HG03196 (cell line): ENCODE measurements at regions not wholly inside any gene's neighbourhood (a gene's known extent, or its start where the extent isn't known, plus 50 kb on each side); places are given as distances from the start of the nearest gene placed in this dataset.

Experiments used
- ATAC-seq: cut with Tn5 transposase; IDR thresholded peaks from one replicate; pipeline ENCODE4 v1.9.1; 2021; ENCODE audit not compliant: unreplicated experiment

DNA sequence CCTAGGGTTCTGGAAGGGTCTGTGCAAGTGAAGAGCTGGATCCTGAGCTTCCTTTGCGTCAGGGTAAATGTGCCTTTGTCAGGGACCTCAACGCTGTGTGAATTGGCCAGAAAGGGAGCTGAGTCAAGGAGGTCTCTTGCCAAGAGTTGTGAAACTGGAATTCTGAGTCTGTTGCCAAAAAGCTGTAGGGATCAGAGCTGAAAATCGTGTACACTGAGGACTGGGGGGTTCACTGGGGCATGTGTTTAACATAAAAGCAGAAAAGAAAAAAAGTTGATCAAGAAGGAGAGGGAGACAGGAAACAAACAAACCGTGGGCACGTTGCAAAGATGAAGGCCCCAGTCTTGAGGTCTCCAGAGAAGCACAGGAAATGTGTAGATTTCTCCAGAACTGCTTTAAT lies 1081.5 kb downstream of the VRK1 start:
- no peak for ATAC-seq

DNA sequence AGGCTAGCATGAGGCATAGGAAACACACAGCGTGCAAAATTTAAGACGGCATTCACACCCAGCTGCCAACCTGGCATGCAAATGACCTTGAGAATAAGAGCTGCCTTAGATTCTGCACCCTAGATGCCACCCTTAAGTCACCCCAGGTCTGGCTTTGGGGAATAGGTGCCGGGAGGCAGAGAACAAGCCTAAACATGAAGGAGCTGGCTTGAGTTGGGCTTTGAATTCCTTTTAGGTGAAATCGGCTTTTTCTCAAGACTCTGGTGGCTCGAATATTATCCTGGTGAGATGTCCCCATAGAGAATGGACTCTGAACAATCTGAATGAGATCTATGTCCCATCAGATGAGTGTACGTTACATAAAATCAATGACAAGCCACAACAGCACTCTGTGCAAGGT lies 1090.5 kb downstream of the VRK1 start:
- ATAC-seq = no peak

DNA sequence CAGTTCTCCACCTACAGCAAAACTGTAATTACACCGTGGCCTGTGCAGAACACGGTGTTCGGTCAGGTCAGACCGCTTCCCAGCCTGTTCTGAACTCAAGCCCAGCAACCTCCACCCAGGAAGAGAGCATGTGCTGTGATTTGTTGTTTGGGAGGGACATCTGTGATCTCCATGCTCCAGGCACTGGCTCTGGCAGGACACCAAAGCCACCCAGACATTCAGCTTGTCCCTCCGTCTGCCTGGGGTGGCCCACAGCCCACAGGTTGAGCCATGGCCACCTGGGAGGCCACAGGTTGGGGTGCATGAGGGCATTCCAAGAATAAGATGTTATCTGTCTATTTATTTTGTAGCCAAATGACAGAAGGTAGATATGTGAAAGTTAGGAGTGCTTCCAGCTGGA lies 1091.1 kb downstream of the VRK1 start:
- ATAC-seq = no peak

DNA sequence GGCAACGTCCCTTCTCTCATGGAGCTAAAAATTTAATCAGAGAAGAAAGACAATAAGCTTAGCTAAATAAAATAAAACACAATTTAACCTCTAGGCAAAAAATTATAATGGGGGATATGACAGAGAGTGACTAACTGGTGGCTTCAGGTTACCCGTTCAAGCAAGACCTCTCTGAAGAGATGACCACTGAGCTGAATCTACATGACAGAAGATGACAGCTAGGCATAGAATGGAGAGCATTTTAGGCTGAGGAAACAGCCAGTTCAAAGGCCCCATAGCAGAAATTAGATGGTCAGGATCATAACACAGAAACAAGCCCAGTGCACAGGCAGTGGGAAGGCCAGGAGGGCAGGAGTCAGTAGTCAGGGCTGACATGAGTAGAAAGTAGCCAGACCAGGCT lies 1094.3 kb downstream of the VRK1 start:
- ATAC-seq = no peak

DNA sequence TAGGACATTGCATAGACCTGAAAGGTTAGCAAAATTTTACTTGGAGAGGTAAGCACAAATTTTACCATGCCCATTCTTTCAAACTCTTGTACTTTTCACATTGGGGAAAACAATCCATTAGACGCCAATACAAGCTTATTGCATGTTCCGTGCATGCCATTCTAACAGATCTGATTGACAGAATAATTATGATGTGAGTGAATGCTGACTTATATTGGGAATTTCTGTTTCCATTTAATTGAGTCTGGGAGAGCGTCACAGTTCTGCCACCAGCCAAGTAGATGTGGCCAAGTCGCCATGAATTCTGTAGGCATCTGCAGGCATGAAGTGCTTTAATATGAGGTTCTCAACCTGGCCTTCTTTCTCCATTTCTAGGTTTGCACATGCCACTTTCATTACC lies 1097.4 kb downstream of the VRK1 start:
- ATAC-seq = no peak

DNA sequence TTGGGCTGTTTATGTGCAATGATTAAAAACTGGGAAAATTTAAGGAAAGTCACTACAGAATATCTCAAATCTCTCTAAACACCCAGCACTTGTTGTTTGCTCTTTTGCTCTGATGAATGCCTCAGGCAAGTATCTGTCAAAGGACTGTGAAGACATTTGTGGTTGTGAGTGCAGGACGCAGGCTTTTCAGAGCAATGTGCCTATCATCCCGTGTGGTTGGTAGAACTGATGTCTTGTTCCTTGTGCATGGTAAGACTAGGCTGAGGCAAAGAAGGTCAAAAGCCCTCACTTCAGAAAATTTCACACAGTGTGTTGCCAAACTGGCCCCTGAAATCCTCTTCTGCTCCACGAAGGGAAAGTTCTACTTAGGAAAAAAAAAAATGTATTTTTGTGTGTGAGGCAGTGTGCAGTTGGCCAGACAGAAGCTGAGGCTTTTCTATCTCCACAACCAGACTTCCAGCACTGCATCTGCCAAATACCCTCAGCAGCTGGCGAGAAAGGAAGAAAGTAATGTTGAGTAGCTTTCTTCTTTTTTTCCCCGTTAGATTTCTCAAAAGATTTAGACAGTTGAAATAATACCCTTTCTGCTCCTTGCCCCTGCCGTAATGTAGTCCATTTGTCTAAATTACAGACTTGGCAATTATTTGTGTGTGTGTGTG lies 1103.1 kb downstream of the VRK1 start:
- no peak for ATAC-seq

DNA sequence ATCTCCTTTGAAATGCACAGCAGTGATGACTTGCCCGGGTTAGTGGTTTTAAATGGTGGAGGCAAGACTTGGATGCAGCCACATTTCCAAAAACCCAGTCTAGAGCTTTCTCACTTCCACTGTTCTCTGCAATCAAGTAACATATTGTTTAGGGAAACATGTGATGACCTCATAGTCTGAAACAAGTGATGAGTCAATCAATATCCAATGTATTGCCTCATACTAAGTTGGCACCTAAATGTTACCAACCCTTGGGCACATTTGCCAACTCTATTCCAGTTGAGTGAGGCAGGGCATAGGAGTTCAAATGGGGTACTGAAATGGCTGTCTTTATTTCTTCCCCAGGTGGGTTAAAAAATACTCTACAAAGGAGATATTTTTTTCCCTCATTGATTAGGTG lies 1105.4 kb downstream of the VRK1 start:
- no peak for ATAC-seq

DNA sequence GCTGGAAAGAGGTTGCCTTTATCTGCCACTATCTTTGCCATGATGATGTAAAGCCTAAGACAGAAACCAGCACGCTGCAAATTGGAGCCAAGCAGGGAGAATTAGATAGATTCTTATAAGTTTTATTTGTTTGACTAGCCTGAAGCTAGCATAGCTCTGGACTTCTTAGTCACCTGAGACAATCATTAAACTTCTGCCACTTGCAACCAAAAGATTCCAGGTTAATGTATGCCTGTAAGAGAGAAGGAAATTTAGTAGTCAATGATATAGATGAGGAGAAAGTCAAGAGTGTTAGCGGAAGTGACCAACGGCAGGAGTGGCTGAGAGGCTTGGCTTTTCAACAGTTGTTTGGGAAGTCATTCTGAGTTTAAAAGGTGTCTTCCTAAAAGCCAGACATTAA lies 1106.6 kb downstream of the VRK1 start:
- ATAC-seq = no peak

DNA sequence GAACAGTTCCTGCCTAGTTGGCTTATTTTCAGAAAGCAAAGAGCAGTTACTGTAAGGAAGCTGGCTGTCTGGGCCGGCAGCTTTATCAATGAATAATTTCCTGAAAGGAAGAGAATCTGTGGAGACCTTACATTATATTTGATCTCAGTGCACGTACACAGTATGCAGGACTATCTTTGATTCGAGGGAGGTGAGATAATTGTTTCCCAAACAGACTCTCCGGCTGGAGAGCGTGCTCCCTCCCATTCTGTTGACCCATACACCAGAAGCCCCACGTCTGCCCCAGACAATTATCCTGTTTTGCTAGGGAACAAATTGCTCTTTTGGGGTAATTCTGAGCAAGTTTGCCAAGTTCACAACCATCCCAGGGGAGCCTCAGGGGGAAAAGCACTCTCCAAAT lies 1115.0 kb downstream of the VRK1 start:
- no peak for ATAC-seq

DNA sequence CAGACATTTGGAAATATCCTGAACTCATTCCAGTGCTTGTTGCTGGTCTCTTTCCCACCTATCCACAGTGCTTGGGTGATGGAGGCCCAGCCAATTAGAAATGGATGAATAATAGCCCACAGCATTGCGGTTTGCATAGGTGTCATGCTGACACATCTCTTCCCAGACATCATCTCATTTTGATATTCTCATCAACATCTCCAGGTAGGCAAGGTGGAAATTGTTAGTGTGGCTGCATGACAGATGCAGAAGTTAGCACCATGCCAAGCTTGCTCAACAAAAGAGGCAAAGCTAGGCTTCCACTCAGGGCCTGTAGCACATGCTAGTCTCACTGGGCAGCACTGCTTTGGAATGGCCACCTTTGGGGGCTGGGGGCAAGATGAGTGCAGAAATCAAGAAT lies 1118.9 kb downstream of the VRK1 start:
- ATAC-seq = no peak

DNA sequence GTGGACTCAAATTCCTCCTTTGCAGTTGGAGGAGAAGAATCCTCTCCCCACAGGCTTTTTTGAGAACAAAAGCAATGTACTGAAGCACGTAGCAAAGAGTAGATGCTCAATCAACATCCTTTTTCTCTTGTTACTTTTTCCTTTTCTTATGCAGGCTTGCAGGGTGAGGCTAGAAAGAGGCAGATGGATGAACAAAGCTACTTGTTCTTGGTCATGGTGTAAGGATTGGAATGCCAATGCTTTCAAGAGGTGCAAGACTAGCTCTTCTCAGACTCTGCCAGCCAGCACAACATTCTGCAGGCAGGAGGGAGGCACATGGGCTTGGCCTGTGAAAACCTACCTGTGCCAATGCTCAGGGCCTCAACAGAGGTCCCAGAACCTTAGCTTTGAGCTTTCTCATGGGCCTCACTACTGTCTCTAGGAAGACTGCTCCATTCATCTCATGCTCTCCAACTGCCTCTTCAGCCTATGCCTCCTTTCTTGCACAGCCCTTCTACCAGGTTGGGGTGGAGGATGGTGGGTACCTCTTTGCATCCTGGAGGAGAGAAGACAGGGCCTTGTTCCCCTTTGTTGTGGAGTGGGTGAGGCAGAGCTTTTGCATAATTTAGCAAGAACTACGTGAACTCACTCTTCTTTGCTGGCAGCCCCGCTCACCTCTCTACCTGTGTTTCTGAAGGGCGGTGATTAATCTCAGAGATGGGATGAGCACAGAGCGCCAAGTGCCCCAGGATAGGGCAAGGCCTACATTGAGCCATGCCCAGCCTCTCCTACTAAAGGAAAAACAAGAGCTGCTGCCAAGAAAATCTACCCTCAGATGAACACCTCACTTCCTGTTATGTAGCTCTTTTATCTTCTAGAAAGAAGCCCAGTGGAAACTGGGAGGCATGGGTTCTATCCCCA lies 1119.7 kb downstream of the VRK1 start:
- no peak for ATAC-seq

DNA sequence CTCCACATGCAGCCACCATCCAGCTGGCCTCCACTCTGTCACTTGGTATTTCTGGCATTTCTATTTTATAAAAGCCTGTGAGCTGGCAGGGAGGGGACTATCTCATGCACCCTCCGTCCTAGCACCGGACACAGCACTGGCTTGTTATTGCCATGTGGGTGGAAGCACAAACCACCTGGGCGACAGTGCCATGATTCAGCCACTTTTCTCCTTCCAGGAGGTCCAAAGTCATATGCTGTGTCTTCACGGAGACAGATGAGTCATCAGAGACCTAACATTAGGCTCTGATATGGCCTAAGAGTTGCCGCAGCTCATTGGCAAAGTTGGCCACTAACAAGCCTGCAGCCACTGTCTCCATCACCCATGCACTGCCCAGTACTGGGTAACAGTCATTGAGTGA lies 1123.0 kb downstream of the VRK1 start:
- ATAC-seq = no peak

DNA sequence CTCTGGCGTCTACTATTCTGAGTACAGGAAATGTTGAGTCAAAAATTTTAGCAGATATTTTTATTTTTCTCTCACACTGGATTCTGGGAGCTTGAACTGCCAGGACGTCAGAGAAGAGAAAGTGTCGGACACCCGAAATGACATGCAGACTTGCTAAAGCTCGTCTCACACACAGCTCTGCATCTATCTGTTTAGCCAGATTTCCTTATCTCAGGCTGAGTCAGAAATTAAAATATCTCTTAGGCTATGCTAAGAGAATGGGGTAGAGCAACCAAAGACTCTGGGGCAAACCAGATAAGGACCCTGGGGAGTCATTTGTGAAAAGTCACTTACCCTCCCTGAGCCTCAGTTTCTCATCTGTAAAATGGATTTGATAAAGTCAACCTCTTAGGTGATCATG lies 1124.1 kb downstream of the VRK1 start:
- no peak for ATAC-seq

DNA sequence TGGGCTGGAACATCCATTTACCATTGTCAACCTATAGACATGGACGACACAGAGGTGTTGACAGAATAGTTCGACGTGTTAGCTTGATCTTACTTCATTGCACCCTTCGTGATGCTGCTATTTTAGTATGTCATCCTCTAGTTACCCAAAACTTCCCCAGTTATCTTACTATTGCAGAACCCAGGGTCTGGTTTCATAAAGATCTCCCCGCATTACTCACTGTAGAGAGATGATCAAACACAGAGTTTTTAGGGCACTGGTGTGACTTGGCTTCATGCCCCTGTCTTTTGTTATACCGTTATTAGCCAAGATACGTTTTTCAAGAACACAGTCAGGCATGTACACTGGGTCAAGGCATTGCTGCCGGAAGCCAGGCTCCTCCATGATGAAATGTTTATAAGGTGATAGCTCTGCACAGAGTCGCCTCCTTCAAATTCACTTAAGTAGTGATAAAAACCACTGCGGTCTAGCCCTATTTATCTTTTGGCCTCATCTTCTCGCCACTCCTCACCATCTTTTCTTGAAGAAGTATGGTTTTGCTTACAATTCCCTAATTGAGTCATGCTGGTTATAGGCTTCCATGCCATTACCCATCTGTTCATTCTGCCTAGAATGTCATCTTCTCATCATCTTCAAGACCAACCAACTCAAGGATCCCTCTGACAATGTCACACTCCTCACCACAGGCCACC lies 1127.9 kb downstream of the VRK1 start:
- ATAC-seq = no peak

DNA sequence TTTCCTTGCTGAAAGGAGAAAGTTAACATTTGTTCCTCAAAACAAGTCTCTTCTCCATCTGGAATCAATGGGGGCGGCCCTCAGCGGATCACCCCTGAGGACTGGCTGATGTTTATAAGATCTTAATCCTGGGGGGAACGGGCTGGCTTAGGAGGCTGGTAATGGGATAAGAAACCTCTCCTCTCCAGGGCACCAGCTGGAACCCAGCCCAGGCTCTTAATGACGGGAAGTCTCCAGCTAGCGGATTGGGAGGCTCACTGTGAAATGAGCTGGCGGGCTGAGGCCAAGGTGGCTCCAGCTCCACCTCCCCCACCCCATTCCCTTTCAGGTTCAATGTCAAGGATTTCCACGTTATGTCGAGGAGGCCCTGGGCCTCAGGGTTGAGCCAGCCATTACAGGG lies 1133.0 kb downstream of the VRK1 start:
- no peak for ATAC-seq

DNA sequence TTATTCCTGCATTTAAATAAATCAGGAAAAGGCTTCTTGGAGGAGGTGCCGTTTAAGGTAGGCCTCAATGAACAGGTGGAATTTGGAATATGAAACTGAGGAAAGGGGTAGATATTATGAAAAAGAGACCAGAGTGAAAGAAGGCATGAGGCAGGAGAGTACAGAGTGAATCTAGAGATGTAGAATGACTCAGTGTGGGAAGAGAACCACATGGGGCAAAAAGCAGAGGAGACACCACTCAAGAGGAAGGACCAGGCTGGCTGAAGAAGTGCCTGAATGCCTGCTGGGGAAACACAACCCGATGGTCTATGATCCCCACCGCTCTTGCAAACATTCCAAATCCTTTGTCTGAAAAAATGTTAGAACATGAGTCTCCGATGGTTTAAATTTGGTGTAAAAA lies 1134.1 kb downstream of the VRK1 start:
- ATAC-seq = no peak

DNA sequence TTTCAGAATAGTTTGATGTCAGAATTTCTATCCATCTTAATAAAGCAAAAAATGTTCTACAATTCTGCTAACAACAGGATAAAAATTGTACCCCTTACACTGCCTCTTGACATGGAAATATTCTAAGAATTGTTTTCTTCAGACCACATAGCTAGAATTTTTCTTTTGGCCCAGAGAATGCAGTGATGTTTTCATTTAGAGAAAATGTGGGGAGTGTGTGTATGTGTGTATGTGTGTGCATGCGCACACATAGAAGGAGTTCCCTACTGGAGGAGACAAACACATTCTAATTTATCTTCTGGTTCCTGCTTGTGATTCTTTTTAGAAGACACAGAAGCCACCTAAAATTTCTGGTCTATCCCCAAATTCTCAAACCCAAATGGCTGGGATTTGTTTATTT lies 1145.7 kb downstream of the VRK1 start:
- no peak for ATAC-seq

DNA sequence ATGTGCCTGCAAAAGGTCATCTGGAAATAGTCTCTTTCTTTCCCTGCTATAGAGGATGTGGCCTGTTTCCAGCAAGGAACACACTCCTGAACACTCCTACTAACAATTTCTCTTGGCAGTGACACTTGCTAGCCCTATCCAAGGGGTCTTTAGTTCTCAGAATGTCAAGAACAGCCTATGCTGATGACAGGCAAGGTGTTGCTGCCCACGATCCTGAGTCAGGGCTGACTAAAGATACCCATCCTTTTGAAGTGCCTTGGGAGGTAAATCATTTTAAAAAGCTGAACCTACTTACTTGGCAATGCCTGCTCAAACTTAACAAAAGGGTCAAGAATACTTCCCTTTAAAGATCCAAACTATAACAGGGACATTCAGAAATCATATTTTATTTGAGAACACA lies 1146.4 kb downstream of the VRK1 start:
- no peak for ATAC-seq

DNA sequence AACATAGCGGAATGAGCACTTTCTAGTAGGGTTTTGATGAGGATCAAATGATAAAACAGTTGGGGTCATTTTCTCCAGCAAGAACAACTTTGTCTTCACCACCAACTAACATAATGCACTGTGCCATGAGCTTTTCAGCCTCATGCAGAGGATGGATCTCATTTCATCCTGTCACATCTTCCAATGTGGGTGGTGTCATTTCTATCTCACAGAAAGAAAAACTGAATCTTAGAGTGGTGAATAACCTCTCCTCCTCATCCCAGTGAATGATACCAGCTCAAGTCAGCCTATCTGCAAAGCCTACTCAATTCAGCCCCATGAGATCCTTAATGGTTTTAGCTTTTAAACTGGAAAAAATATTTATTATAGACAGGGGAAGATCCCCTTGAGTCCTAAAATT lies 1147.2 kb downstream of the VRK1 start:
- no peak for ATAC-seq

DNA sequence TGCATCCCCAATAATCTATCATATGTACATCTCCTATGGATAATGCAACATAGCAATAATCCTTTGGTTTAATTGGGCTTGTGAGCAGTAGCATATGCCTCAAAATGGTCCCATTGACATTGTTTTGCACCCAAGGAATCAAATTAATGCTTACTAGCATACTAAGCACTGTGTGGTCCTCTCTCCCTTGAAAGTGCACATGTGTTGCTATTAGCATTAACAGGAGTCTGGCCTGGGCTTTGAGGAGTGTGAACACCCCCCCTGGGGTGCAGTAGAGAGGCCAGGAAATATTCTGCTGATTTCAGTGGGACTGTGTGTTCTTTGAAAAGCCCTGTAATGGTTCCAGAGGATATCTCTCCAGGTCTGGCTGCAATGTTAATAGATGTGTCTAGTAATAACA lies 1148.4 kb downstream of the VRK1 start:
- no peak for ATAC-seq

DNA sequence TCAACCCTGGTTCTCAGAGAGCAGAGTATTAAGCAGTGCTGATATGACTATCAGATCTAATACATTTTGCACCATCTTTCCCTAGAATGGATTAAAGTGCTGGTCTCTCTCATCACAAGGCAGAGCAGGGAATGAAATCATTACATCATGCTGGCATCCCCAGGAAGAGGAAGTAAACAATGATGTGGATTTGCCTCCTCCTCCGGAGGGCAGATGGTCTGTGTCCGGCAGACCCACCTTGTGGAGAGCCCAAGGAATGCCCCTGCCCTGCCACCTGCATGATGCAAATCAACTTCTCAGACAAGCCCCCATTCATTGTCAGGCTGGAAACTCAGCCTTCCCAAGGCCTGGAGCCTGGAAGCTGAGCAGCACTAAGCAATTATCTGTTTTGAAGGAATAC lies 1149.1 kb downstream of the VRK1 start:
- ATAC-seq = no peak

DNA sequence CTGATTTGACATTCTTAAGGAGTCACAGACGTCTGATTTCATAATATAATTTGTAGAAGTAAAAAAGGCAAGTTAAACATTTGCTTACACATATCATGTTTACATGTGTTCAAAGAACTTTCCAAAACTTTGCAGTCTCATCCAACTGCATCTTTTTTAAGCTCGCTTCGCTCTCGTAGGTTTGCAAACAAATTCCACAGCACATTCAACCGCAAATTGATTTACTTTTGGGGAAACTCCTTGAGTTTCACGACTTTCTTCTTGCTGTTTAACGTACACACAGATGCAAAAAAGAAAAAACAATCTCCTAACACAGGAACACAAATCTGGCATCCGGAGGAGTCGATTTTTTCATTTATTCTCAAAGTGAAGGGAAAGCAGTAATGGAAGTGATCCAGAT lies 1149.5 kb downstream of the VRK1 start:
- ATAC-seq = no peak
